ENCODE measurements at regions not wholly inside any gene's neighbourhood (a gene's known extent, or its start where the extent isn't known, plus 50 kb on each side); places are given as distances from the start of the nearest gene placed in this dataset.
"Not testable (repeated sequence)": the region's sequence is repeated elsewhere in the genome, so short reads cannot be mapped to it uniquely, and the experiment has no call there.

GRCh38 chr5:103973669-103974068 is 411.1 kb upstream of the NUDT12 start:
- DNase-seq = no peak

- DNase-seq = not testable (repeated sequence)
These were observed 403.7 kb upstream of the NUDT12 start for GRCh38 chr5:103966295-103966694.

GRCh38 chr5:103962023-103962422 is 399.4 kb upstream of the NUDT12 start:
- DNase-seq = no peak

GRCh38 chr5:103953601-103954382 is 391.2 kb upstream of the NUDT12 start:
- DNase-seq = no peak

GRCh38 chr5:103951776-103952175 is 389.2 kb upstream of the NUDT12 start:
- DNase-seq = no peak

- DNase-seq = no peak
These were observed 380.6 kb upstream of the NUDT12 start for GRCh38 chr5:103943230-103943629.

GRCh38 chr5:103942587-103943186 is 380.1 kb upstream of the NUDT12 start:
- no peak for DNase-seq

GRCh38 chr5:103941596-103941995 is 379.0 kb upstream of the NUDT12 start:
- no peak for DNase-seq

- DNase-seq = no peak
These were observed 375.6 kb upstream of the NUDT12 start for GRCh38 chr5:103938146-103938695.

- DNase-seq = no peak
These were observed 366.9 kb upstream of the NUDT12 start for GRCh38 chr5:103929338-103930013.

GRCh38 chr5:103927739-103928138 is 365.1 kb upstream of the NUDT12 start:
- no peak for DNase-seq

GRCh38 chr5:103923616-103924168 is 361.1 kb upstream of the NUDT12 start:
- no peak for DNase-seq

- no peak for DNase-seq
These were observed 356.9 kb upstream of the NUDT12 start for GRCh38 chr5:103919506-103919905.

GRCh38 chr5:103918668-103919367 is 356.2 kb upstream of the NUDT12 start:
- no peak for DNase-seq

GRCh38 chr5:103915081-103915480 is 352.5 kb upstream of the NUDT12 start:
- DNase-seq = no peak

GRCh38 chr5:103910786-103911185 is 348.2 kb upstream of the NUDT12 start:
- no peak for DNase-seq

GRCh38 chr5:103910011-103910410 is 347.4 kb upstream of the NUDT12 start:
- DNase-seq = no peak

- DNase-seq = no peak
These were observed 346.8 kb upstream of the NUDT12 start for GRCh38 chr5:103909391-103909790.

- DNase-seq = no peak
These were observed 345.9 kb upstream of the NUDT12 start for GRCh38 chr5:103908336-103909080.

- DNase-seq = no peak
These were observed 344.4 kb upstream of the NUDT12 start for GRCh38 chr5:103907001-103907400.

GRCh38 chr5:103904651-103905050 is 342.1 kb upstream of the NUDT12 start:
- DNase-seq = no peak

GRCh38 chr5:103902893-103903292 is 340.3 kb upstream of the NUDT12 start:
- no peak for DNase-seq

Data from activated CD8-positive, alpha-beta memory T cell treated with anti-CD3 and anti-CD28 coated beads, Interleukin-2, amount 50 U/mL, for 48 hours (primary cell).